ENCODE measurements at regions not wholly inside any gene's neighbourhood (a gene's known extent, or its start where the extent isn't known, plus 50 kb on each side); places are given as distances from the start of the nearest gene placed in this dataset.

GRCh38 chrX:88101968-88102367 is 584.4 kb downstream of the KLHL4 start (continued):
- TF ChIP-seq CTCF (IDR thresholded peaks at IDR 0.05) = no peak
- no peak for TF ChIP-seq SMAD4 (CRISPR knock-in tag; IDR thresholded peaks at IDR 0.05)
- TF ChIP-seq, protein P1, sequence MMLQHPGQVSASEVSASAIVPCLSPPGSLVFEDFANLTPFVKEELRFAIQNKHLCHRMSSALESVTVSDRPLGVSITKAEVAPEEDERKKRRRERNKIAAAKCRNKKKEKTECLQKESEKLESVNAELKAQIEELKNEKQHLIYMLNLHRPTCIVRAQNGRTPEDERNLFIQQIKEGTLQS (CRISPR knock-in tag; conservative IDR thresholded peaks at IDR 0.05) = no peak
- TF ChIP-seq NFE2L1 (CRISPR knock-in tag; IDR thresholded peaks at IDR 0.05) = no peak
- no peak for TF ChIP-seq TP53 (CRISPR knock-in tag; IDR thresholded peaks at IDR 0.05)
- no peak for TF ChIP-seq JAZF1 (CRISPR knock-in tag; IDR thresholded peaks at IDR 0.05)
- TF ChIP-seq, protein P2, sequence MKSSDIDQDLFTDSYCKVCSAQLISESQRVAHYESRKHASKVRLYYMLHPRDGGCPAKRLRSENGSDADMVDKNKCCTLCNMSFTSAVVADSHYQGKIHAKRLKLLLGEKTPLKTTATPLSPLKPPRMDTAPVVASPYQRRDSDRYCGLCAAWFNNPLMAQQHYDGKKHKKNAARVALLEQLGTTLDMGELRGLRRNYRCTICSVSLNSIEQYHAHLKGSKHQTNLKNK (CRISPR knock-in tag; IDR thresholded peaks at IDR 0.05) = no peak
- no peak for TF ChIP-seq ZNF138 (CRISPR knock-in tag; conservative IDR thresholded peaks at IDR 0.05)
- no peak for TF ChIP-seq ZNF317 (CRISPR knock-in tag; IDR thresholded peaks at IDR 0.05; ENCODE audit: borderline replicate concordance, low read depth)

DNA sequence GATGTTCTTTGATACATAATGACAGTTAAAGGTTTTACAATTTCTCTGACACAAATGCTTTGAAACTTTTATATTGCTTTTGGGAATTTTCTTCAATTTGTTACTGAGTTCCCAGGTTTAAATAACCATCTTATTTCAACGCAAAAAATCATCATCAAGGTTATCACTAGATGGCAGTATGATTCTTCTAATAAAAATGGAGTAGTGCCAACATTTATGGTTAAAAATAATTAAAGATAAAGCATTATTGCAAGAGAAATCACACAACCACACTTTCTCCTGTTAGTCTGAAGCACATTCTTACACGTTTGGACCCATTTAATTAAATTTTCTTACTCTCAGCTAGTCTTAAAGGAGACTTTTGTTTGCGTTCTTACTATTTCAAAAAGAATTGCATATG is 611.3 kb upstream of the CPXCR1 start:
- CTCF ChIA-PET = no interaction called here
- Mint-ChIP-seq H3K27me3 (ENCODE audit: low read depth) (no peaks in the 10 kb centered on the region), H3K36me3 (no peaks in the 10 kb centered on the region), H3K27ac (no peak overlapping the region), H3K4me1 (peaks cover 4% of the 10 kb centered on the region), H3K4me3 (no peak overlapping the region), H3K9me3 (no peaks in the 10 kb centered on the region)
- DNase-seq (ENCODE audit: low spot score) = no peak
- ATAC-seq = no peak
- POLR2A ChIA-PET = no interaction called here
- TF ChIP-seq, protein P3, sequence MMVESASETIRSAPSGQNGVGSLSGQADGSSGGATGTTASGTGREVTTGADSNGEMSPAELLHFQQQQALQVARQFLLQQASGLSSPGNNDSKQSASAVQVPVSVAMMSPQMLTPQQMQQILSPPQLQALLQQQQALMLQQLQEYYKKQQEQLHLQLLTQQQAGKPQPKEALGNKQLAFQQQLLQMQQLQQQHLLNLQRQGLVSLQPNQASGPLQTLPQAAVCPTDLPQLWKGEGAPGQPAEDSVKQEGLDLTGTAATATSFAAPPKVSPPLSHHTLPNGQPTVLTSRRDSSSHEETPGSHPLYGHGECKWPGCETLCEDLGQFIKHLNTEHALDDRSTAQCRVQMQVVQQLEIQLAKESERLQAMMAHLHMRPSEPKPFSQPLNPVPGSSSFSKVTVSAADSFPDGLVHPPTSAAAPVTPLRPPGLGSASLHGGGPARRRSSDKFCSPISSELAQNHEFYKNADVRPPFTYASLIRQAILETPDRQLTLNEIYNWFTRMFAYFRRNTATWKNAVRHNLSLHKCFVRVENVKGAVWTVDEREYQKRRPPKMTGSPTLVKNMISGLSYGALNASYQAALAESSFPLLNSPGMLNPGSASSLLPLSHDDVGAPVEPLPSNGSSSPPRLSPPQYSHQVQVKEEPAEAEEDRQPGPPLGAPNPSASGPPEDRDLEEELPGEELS (CRISPR knock-in tag; IDR thresholded peaks at IDR 0.05) = no peak
- no peak for TF ChIP-seq ZNF671 (CRISPR knock-in tag; IDR thresholded peaks at IDR 0.05)
- TF ChIP-seq SMAD4 (CRISPR knock-in tag; IDR thresholded peaks at IDR 0.05) = no peak
- TF ChIP-seq, protein P4, sequence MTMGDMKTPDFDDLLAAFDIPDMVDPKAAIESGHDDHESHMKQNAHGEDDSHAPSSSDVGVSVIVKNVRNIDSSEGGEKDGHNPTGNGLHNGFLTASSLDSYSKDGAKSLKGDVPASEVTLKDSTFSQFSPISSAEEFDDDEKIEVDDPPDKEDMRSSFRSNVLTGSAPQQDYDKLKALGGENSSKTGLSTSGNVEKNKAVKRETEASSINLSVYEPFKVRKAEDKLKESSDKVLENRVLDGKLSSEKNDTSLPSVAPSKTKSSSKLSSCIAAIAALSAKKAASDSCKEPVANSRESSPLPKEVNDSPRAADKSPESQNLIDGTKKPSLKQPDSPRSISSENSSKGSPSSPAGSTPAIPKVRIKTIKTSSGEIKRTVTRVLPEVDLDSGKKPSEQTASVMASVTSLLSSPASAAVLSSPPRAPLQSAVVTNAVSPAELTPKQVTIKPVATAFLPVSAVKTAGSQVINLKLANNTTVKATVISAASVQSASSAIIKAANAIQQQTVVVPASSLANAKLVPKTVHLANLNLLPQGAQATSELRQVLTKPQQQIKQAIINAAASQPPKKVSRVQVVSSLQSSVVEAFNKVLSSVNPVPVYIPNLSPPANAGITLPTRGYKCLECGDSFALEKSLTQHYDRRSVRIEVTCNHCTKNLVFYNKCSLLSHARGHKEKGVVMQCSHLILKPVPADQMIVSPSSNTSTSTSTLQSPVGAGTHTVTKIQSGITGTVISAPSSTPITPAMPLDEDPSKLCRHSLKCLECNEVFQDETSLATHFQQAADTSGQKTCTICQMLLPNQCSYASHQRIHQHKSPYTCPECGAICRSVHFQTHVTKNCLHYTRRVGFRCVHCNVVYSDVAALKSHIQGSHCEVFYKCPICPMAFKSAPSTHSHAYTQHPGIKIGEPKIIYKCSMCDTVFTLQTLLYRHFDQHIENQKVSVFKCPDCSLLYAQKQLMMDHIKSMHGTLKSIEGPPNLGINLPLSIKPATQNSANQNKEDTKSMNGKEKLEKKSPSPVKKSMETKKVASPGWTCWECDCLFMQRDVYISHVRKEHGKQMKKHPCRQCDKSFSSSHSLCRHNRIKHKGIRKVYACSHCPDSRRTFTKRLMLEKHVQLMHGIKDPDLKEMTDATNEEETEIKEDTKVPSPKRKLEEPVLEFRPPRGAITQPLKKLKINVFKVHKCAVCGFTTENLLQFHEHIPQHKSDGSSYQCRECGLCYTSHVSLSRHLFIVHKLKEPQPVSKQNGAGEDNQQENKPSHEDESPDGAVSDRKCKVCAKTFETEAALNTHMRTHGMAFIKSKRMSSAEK (CRISPR knock-in tag; IDR thresholded peaks at IDR 0.05; ENCODE audit: borderline replicate concordance) = no peak
- TF ChIP-seq TP53 (CRISPR knock-in tag; IDR thresholded peaks at IDR 0.05) = no peak
- TF ChIP-seq, protein P5, sequence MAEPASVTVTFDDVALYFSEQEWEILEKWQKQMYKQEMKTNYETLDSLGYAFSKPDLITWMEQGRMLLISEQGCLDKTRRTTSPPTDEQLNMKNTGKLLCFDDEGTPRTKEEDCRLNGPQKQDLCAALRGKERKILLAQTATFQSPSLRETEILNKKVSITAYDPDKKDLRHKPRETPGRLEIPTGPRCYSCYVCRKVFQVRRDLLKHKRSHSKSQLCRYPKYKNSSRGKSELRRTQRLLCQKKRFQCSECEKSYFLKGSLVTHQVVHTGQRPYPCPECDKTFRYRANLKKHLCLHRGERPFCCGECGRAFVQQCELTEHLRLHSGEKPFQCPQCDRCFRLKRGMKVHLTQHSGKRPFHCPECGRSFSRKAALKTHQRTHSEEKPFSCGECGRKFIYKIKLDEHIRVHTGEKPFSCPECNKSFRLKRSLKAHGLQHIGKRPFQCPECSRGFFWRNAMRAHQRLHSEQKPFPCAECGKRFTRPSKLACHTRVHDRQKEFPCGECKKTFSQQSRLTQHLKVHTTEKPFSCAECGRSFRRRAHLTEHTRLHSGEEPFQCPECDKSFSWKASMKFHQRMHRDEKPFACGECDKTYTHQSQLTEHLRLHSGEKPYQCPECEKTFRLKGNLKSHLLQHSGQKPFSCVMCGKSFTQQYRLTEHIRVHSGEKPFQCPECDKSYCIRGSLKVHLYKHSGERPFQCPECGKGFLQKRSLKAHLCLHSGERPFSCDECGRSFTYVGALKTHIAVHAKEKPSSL (CRISPR knock-in tag; conservative IDR thresholded peaks at IDR 0.05) = no peak
- TF ChIP-seq ELF4 (CRISPR knock-in tag; IDR thresholded peaks at IDR 0.05; ENCODE audit: low read depth) = no peak

Data from WTC11 (cell line).